22Rv1 (cell line): ENCODE measurements at regions not wholly inside any gene's neighbourhood (a gene's known extent, or its start where the extent isn't known, plus 50 kb on each side); places are given as distances from the start of the nearest gene placed in this dataset.

Experiments used
- ZFX ChIP-seq: fragments of 450-650 bp; IDR thresholded peaks from 2 replicates; pipeline ENCODE4 v1.6.1; 2017; ENCODE audit warnings: antibody characterized with exemption, borderline replicate concordance
- TF ChIP-seq, protein P1 (sequence below): fragments of 450-650 bp; IDR thresholded peaks from 2 replicates; pipeline ENCODE4 v1.5.1; 2017; ENCODE audit warnings: mild to moderate bottlenecking

DNA sequence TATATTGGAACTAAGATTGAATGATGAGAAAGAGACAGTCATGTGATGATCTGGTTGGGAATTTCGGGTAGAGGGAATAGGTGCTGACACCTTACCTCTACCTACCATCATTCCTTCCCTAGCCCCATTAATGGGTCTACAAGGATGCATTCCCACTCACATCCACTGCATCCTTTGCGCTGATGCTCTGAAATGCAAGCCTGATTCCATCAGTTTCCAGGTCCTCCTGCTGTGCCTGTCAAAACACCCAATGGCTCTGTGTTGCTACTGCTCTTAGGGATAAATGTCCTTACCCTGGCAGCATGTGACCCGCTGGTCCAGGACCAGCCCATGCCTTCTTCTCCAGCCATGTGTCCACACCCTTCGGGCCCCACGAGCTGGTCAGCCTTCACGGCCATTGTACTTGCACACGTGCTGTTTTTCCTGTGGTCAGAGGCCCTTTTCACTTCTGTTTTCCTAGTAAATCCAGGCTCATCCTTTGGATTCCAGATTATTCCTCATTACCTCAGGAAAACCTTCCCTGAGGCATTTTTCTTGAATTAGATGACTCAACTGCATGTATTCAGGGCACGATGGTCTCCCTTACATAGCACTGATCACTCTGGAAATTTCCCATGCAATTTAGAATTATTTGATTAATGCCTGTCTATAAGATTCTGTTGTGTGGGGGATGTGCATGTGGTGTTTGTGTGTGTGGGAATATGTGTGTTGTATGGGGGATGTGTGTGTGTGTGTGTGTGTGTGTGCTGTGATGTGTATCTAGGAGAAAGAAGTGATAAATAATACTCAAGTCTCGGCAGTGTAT, 185.0 kb downstream of the DIRAS2 start:
- TF ChIP-seq, protein P1, sequence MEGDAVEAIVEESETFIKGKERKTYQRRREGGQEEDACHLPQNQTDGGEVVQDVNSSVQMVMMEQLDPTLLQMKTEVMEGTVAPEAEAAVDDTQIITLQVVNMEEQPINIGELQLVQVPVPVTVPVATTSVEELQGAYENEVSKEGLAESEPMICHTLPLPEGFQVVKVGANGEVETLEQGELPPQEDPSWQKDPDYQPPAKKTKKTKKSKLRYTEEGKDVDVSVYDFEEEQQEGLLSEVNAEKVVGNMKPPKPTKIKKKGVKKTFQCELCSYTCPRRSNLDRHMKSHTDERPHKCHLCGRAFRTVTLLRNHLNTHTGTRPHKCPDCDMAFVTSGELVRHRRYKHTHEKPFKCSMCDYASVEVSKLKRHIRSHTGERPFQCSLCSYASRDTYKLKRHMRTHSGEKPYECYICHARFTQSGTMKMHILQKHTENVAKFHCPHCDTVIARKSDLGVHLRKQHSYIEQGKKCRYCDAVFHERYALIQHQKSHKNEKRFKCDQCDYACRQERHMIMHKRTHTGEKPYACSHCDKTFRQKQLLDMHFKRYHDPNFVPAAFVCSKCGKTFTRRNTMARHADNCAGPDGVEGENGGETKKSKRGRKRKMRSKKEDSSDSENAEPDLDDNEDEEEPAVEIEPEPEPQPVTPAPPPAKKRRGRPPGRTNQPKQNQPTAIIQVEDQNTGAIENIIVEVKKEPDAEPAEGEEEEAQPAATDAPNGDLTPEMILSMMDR: no peak
- TF ChIP-seq ZFX: no peak
